Activated gamma-delta T cell treated with anti-CD3 and anti-CD28 coated beads, Interleukin-2, amount 50 U/mL, for 16 hours (primary cell): ENCODE measurements at regions not wholly inside any gene's neighbourhood (a gene's known extent, or its start where the extent isn't known, plus 50 kb on each side); places are given as distances from the start of the nearest gene placed in this dataset.
"Not testable (repeated sequence)": the region's sequence is repeated elsewhere in the genome, so short reads cannot be mapped to it uniquely, and the experiment has no call there.

ENCODE experiments used
- DNase-seq: peaks from one replicate; pipeline ENCODE4 v3.0.0-alpha.2; 2020; ENCODE audit warnings: low read depth

DNA sequence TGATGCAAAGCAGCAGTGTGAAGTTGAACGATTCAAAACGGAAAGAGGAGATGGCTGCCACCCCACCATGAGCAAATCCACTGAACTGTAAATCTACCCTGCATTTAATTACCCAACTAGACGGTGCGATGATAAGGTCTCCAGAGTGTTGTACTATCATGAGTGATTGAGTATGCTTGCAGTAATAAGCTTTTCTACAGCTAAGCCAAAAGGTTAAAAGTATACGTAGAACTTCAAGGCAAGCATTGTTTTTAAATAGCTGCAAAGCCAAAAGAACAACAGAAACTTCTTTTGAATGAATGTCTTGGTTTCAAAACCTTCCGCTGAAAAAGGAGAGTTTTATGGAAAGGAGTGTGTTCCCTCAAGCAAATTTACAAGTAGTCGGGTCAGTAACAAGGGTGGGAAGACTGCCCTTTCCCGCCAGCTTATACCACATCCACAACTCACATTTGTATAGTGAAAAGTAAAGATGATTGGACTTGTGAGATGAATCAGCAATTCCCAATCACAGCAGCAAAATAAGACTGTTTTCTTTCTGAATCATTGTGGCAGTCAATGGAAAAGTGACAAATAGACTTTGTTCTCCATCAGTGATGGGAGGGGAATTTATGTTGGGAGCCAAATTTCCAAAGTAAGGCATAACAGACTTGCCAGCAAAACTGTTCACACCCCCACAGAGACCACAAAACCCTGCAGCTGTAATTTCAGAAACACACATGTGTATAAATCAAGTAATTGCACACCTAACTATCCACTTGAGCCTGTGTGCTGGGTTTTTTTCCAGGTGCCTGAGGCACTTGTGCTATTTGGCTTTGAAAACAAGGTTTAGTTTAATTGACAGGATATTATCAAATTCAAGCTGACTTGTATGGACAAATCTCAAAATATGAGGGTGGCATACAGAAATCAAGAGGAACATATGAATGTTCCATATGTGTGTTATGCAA, 407.7 kb upstream of the GRAMD2B start:
- no peak for DNase-seq

DNA sequence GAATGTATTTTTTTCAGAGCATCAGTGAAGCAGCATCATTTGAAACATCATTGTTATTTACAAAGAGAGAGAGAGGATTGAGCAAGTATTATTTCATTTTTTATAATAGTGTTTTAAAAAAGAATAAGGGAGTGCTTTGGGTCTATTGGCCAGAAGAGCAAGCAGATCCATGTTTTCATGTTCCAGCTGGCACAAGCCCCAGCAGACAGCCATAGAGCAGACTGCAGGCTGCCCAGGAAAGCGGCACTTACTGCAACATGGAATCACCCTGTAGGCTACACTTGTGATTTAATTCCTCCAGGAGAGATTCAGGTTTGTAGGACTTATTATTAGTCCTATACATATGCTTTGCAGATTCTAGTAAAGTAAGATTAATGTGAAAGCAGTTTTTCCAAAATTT, 407.0 kb upstream of the GRAMD2B start:
- DNase-seq, result no peak

DNA sequence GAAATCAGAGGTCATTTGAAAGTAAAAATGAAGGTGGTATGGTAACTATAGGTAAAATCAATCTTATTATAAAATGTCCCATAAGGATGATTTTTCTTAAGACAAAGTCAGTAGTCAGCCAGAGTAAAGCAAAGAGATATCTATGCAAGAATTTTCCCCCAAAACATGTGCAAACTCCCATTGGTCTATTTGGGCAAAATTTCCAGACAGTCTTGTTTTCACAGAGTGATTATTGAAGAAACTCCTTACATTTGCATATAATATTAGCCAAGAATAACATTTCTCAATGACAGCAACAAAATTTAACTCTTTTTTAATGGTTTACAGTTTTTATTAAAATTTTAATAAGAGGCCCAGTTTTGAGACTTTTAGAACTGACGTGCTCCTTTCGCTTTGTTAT, 406.1 kb upstream of the GRAMD2B start:
- DNase-seq, result no peak

DNA sequence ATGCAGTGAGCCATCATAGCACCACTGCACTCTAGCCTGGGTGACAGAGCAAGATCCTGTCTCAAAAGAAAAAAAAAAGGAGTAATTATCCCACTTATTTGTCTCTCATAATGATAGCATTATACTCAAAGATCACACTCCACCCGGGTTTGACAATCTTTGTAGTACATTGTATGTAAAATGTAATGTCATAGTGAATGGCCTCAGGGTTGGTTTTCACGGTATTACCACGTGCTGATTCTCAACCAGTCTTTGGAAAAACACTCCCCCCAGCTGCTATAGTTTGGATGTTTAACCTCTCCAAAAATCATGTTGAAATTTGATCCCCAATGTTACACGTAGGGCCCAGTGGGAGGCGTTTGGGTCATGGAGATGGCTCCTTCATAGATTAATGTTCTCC, 402.4 kb upstream of the GRAMD2B start:
- no peak for DNase-seq

DNA sequence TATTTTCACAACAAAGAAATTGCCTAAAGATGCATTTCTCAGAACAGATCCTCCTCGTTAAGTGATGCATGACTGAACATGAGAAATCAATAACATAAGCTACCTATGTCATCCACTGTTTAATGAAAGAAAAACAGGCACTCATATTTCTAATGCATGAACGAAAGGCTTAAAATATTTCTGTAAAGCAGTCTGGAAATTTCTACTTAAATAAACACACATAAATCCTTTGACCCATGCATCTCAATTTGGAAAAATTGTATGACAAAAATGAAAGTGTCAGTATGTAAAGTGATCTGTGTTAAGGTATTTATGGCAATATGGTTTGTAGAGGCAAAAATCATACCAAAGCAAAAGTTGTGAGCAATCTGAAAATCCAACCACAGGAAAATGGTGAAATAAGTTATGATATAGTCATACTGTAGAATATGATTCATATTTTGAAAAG, 399.2 kb upstream of the GRAMD2B start:
- DNase-seq, result no peak

DNA sequence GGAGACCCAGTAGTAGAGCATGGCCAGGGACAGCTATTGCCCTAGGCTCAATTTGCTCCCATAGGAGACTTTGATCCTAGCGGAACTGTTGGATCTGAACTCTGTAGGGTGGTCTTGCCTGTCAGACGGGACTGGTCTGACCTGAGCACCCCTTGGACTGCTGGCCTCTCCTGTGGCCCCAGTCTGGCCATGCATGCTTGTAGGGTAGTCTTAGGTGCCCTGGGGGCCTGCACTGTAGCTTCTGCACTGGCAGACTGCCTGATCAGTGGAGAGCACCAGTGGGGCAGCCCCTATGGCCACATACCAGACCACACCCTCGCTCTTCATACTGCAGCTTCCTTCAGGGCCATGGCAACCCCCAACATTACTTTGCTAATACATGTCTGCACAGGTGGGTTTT, 396.1 kb upstream of the GRAMD2B start:
- DNase-seq, result no peak

DNA sequence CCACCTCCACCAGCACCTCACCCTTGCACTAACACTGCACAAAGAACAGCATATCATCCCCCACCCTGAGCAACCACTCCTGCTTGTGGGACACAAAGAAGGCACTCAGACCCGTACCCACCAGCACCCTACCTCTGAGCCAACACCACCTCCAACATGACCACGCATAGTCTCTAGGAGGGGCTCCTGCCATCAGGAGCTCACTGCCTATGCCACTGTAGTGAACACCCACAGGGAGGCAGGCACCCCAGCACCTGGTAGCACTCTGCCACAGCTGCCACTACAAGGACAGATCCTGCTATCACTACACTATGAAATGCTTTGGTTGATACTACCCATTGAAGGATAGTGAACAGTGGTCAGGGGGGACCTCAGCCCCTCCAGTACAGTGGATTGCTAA, 395.6 kb upstream of the GRAMD2B start:
- DNase-seq, result no peak

DNA sequence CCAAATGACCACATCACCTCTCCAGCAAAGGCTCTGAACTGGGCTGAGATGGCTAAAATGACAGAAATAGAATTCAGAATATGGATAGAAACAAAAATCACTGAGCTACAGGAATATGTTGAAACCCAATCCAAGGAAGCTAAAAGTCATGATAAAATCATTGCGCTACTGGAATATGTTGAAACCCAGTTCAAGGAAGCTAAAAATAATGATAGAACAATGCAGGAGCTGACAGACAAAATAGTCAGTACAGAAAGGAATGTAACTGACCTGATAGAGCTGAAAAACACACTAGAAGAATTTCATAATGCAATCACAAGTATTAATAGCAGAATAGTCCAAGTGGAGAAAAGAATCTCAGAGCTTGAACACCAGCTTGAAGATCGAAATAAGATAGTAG, 394.9 kb upstream of the GRAMD2B start:
- DNase-seq, result no peak

DNA sequence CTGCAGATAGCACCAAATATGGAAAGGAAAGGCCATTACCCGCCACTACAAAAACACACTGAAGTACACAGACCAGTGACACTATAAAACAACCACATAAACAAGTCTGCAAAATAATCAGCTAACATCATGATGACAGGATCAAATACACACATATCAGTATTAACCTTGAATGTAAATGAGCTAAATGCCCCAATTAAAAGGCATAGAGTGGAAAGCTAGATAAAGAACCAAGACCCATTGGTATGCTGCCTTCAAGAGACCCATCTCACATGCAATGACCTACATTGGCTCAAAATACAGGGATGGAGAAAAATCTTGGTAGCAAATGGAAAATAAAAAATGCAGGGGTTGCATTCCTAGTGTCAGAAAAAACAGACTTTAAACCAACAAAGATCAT, 393.9 kb upstream of the GRAMD2B start:
- DNase-seq, result not testable (repeated sequence)

DNA sequence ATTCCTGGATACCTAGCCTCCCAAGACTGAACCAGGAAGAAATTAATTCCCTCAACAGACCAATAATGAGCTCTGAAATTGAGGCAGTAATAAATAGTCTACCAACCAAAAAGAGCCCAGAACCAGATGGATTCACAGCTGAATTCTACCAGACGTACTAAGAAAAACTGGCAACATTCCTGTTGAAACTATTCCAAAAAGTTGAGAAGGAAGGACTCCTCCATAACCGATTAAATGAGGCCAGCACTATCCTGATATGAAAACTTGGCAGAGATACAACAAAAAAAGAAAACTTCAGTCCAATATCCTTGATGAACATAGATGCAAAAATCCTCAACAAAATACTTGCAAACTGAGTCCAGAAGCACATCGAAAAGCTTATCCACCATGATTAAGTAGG, 392.5 kb upstream of the GRAMD2B start:
- no peak for DNase-seq

DNA sequence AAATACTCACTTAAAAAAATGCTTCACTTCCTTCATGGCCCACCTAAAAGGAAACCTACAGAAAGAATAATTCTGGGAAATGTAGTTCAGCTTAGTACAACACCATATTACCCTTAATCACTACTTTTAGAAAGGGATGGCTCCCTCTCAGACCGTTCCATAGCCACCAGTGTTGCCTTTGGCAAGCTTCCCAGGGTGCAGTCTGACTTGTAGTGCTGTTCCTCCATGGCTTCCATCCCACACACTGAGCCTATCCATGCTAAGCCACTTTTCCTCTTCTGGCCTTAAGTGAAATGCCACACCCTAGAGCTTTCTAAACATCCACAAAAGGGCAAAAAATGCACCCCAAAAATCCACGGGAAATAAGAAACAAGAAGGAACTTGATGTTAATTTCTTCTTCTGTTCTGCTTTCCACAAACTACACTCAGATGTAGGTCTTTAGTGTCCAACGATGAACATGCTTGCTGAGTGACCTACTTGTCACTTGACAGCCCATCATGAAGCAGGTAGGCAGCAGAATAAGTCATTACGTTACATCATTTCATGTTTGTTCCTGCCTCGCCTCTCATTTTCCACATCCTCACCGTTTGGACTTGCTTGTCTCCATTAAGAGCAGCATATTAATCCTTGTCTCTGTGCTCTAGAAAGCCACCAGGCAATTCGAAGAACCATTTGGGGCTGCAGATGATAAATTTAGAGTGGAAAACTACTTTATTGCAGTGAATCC, 391.1 kb upstream of the GRAMD2B start:
- no peak for DNase-seq

DNA sequence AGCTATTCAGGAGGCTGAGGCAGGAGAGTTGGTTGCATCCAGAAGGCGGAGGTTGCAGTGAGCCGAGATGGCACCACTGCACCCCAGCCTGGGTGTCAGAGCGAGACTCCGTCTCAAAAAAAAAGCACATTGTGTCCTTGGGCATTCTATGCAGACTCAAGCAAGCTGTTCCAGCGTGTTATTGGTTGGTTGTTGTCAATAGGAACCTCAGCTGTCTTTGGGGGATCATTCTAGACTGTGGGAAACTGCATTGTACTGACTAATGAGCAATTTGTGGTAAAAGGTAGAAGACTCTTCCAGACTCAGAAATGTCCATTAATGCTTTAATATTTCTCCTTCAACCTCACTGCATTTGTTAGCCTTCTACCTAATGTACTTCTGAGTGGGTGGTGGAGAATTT, 379.5 kb upstream of the GRAMD2B start:
- DNase-seq, result no peak

DNA sequence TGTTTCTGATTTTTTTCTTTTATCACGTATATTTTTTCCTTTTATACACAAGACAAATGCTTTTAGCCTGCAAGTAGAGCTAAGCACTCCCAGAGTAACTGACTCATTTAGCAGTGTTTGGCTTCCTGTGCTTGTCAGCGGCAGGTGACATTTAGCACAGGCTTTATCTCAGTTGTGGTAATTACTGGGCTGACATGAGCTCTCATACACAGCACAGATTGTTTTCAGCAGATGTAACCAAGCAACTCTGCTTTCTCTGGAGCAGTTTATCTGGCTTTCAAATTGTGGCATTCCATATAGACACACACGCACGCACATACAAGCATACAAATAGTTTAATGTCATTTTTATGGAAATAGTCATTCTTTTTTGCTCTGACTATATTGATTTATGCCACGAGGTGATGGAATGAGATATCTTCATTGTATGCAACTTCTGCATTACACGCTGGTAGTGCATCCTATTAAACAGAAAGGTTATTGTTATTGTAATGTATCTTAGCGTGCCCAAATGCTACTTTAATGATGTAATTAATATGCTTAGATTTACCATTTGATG, 379.0 kb upstream of the GRAMD2B start:
- DNase-seq, result no peak

DNA sequence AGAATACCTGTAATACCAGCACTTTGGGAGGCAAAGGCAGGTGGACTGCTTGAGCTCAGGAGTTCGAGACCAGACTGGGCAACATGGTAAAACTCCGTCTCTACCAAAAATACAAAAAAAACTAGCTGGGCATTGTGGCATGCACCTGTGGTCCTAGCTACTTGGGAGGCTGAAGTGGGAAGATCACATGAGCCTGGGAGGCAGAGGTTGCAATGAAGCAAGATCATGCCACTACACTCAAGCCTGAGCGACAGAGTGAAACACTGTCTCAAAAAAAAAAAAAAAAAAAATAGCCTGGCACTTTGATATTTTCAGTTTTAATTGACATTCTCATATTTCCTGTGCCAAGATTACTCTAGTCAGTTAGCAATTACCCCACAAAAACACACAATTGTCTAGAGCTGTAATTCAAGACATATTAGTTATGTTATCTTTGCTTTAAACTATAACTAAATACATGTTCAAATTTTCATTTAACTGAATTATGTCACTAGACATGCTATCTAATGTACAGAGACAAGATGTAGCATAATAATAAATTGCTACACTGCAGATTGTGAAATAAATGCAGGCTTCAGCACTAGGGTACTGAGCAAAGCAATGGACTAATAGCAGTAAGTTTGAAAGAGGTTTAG, 378.2 kb upstream of the GRAMD2B start:
- no peak for DNase-seq

DNA sequence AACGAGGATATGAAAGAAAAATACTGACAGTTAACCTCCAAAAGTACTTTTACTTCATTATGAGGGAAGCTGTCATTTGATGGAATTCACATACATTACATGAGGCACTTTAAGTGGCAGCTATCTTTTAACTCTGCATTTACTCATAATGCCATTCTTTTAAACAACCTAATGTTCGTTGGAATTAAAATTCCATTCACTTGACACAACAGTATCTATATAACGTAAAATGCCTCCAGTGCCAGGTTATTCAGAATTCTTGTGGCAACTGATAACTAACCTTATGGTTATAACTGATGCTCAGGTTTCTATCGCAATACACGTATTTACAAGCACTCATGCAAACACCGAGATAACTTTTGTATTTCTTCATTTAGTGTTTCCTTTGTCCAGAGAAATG, 376.9 kb upstream of the GRAMD2B start:
- no peak for DNase-seq

DNA sequence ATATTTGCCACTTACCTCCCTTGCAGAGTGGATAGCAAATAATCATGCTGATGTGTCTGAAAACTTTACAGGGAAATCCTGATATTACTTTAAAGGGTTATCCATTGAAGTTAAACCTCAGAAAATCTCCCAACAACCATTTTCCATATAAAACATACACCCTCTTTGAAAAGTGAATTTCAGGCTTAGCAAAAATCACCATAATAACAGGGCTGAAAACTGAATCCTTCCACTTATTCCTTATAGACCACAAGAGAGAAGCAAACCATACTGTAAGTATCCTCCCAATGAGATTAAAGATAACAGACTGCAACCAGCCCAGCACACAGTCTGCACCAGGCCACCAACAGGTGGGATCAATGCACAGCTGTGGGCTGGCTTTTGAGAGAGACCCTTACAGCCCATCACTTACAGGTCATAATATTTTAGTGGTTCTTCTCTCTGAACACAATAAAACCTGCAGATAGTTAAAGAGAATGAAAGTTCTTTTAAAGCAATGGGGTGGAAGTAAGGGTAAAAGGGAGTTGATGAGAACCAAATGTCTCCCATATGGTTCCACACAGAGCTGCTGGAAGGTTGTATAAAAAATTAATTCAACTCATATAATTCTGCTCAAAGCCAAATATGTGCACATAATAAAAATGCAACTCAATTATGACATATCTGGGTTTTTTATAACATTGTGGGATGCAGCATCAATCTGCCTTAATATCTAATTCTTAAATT, 376.2 kb upstream of the GRAMD2B start:
- no peak for DNase-seq

DNA sequence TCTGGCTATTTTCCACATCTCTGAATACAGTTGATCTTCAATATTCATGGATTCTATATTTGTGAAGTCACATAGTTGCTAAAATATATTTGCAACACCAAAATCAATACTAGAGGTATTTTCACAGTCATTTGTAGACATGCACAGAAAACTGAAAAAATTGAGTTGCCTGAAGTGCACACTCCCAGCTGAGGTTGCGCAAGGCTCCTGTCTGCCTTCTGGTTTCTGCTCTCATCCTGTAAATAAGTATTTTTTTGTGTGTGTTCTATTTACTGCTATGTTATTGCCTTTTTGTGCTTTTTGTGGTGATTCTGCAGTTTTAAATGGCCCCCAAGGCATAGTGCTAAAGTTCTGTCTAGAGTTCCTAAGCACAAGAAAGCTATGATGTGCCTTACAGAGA, 371.1 kb upstream of the GRAMD2B start:
- no peak for DNase-seq

DNA sequence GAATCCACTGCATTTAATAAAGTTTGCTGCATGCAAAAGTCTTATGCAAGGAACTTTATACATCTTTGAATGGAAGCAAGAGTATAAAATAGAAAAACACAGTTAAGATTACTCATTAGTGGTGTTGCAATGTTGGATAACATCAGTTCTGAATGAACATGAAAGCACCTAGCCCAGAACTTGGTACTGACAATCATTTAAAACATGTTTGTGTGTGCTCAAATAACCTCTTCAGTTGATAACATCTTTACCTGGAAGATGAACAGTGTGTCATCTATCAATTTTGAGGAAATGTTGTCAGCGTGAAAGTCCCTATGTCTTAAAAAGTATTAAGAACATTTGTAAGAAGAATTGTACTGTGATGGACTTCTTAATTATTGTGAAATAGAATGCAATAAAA, 370.4 kb upstream of the GRAMD2B start:
- DNase-seq, result no peak

DNA sequence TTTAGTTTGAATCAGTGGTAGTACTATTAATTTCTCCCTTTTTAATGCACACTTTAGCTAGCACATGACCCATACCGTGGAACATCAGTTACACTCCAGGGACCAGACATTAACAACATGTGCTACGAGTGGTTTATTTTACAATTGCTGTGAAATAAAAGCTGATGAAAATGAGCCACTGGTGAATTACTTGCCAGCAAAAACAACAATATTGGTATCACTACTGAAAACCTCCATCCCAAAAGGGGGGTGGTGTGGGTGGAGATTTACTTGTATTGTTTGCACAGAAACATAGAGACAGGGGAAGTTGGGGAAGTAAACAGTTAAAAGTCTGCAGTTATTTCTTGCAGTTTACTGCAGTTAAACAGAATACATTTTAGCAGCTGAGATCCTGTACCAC, 369.6 kb upstream of the GRAMD2B start:
- DNase-seq, result no peak

DNA sequence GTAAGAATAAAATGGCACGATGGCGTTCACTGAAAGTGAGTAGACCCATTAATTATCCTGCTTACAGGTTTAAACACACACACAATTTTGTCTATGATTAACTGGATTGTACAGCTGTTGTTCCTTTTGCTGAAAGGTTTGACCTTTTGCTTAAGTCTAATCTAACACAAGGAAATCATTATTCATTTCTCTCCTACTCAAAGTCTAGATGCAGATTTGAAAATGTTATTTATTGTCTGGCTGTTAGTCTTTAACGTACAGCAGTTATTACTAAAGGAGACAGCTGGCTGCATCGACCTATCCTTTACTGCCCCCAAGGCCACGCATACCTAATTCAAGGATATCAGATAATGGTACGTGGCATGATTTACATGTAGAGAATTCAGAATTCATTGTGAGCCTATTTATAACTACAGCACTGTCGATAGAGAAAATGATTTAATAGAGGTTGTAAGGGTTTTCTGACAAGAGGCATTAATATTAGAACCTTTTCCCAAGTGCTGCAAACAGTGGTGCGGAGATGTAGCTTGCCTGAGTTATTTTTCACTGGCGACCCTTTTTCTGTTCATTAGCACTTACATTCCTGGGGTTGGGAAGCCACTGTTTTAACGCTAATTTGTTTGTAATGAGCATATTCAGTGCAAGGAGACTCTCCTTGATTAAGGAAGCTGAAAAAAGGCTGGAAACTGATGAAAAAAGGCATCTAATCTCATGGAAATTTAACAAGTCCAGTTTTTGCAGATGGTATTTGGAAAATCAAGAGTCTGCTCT, 368.4 kb upstream of the GRAMD2B start:
- no peak for DNase-seq

DNA sequence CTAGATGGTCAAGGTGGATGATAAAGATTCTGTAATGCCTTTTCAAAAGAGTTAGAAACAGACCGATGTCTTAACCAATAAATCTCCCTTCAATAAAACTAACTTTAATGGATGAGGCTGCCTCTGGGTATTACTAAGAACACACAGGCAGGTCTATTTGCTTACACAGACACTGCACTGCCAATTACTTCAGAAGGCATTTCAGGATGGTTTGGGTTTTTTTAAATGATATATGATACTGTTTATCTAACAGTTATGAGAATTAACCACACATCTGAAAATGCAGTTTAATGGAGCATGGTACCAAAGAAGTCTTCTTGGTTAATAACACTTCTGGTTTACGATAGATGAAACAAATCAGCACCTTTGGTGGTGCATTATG, 367.9 kb upstream of the GRAMD2B start:
- no peak for DNase-seq
